Activated CD8-positive, alpha-beta memory T cell treated with anti-CD3 and anti-CD28 coated beads for 4 hours (primary cell): ENCODE measurements at regions not wholly inside any gene's neighbourhood (a gene's known extent, or its start where the extent isn't known, plus 50 kb on each side); places are given as distances from the start of the nearest gene placed in this dataset.

Experiments
- DNase-seq, 2 donors: peaks; one replicate each; pipeline ENCODE4 v3.0.0-alpha.2; 2020; ENCODE audit warnings: low read depth in 2 of 2

DNA sequence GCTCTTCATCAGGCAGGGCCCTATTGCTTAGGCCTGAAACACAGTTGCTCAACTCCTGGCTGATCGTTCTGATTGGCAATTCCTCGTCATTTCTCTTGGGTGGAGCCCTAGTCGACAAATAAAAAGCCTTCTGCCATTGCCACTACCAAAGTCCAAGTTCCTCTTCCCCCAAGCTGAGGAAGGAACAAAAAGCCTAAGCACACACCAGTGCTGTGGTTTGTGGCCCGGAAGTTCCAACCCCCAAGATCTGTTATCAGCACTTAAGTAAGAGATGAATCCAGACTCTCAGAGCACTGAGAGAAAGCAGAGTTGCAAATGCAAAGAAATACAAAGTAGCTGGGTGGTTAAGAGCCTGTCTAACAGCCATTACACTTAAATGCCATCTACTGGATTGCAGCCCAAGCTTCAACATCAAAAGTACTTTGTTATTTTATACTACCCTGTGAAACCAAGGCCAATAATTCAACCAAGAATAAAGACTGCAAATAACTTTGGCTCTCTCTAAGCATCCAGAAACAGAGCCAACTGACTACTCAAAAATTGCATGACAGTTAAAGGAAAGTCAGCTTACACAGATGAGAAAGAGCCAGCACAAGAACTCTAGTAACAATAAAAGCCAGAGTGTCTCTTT, 1024.0 kb downstream of the GRIK2 start:
- DNase-seq: no peak

DNA sequence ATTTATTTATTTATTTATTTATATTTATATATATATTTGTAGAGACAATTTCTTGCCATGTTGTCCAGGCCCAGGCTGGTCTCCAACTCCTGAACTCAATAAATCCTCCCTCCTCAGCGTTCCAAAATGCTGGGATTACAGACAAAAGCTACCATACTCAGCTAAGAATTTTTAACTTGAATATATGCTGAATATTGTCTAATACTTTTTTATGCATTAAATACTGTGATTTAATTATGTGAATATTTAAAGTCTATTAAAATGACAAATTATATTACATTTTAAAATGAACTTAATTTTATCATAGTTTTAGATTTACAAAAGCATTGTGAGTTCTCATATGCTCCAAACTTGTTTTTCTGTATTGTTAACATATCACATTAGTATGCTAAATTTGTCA, 1022.4 kb downstream of the GRIK2 start:
- DNase-seq: no peak

DNA sequence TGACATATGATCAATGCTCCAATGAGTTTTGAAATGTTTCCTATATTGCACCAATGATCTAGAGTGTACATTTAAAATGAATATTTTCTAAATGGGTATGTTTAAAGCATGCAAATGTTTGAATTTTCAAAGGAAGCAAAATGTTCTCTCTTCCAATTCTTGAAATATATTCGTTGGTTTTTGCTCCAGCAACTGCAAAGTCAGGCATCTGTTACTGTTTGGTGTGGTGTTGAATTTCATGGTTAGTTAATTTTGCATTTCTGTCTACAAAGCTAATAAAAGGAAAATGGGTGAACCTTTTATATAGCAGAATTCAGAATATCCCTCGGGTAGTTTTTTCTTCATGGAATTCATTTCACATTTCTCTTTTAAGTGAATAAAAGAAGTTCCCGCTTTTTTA, 1018.3 kb downstream of the GRIK2 start:
- DNase-seq: no peak

DNA sequence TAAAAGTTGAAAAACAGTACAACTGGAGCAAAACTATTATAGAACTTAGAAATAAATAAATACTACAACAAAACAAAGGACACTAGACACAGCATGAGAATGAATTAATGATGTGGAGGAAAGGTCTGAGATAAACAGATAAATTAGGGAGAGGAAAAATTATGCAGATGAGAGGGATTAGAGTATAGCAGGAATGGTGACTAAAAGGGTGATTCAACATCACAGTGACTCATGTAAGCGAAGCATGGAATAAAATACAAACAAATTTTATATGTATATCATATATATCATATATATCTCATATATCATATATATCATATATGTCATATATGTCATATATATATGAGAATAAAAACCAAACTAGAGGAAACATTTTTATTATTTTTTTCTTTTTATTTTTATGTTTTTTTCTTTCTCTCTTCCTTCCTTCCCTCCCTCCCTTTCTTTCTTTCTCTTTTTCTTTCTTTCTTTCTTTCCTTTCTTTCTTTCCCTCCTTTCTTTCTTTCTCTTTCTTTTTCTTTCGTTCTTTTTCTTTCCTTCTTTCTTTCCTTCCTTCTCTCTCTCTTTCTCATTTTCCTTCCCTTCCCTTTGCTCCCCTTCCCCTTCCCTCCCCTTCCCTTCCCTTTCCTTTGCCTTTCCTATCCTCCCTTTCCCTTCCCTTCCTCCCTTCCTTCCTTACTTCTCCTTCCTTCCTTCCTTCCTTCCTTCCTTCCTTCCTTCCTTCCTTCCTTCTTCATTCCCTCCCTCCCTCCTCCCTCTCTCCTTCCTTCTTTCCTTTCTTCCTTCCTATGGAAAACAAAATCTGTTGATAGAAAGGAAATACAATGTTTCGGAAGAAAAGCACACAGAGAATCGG, 1014.6 kb downstream of the GRIK2 start:
- DNase-seq: no peak

DNA sequence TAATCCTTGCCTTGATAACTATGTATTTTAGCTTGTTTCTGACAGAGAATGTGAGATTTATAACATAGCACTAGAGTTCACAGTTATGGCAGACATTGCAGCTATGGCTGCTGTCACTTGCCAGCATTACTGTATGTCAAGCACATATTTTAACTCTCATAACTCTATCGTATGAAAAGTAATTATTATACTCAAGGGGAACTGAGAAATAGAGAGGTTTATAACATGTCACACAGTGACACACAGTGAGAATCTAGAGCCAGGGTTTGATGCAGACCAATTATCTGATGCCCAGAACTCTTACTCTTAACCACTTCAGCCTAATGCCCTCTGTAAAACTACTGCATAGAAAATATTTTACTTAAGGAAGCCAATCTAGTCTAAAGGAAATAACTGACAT, 1012.4 kb downstream of the GRIK2 start:
- no peak for DNase-seq

DNA sequence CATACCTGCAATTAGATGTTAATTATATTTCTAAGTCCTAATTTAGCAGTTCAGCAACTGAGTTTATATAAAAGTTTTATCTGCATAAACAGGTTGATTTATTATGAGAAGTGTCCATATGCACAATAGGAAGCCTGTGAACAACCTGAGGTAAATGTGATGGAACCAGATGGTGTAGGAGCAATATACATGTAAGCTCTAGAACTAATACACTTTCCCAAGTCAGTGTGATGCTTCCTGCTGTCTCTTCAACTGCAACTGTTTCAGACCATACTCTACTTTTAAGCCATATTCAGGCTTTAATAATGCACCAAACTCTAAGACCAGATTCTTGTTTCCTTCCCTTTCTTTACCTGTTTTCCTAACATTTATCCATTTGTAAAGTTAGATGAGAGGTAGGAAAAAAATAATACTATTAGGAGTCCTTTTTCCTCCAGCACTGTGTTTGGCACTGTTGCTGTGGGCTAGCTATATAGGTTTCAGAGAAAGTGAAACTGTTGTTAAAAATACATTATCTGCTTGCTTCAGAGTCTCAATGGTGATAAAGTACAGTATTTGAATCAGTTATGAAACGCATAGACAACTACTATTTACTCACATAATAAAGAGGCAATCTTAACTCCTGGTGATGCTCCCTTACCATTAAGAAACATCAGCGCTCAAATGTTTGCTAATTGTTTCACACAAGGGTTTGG, 1009.3 kb downstream of the GRIK2 start:
- DNase-seq: no peak

DNA sequence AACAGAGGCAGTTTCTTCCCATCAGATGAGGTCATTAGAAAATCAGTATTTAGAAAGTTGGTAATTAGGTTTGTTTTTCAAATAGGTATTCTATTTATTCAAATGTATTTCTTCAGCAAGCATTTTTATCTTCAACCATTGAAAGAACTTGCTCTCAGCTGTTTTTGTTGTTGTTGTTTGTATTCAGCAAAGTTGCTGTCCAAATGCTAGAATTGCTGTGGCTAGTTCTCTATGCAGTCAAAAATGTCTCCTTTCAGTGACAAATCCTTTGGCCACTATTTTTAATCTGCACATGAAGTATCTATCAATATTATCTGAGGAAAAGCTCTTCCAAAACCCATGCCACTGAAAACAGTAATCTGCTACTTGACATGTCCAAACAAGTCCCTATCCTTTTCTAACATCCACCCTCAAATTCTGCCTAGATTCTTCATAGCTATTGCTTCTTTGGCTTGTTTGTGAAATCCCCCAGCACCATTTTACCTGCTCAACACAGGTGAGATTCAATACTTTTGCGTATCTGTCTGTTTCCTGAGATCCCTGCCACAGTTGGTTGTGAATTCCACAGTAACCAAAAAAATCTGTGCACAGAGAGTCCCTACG, 1005.4 kb downstream of the GRIK2 start:
- no peak for DNase-seq

DNA sequence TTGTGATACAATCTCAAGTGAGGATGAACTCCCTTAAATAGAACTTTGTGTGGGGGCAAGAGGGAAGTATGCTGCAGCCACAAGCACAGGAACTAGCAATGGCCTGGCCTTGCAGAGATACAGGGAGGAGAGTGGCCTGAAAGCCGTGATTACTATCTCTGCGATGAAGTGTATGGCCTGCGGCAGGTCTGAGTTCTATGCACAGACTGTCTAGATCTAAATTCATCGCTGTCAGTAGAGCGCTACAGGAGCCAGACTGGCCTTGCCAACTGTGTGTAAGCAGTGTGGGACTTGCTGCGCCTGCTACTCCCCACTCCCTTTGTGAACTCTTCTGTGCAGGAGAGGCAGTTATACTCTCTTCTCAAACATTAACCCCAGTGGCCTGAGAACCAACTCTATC, 997.0 kb downstream of the GRIK2 start:
- DNase-seq: no peak

DNA sequence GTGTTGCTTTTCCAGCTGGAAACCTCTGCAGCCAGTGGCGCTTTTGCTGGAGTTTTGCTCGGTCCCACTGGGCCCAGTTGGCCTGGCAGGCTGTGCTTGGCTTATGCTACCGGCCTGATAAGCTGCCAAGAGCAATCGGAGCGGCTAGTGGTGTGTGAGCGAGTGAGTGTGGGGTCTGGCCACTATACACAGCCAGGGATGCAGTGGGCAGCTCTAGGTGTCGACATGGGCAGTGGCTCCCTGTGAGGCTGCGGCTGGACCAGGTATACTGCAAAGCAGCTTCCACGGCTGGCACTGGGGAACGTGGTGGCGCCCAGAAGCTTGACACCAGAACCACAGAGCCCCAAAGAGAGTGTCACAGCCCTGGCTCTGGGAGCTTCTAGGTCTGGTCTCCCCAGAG, 996.5 kb downstream of the GRIK2 start:
- DNase-seq: no peak

DNA sequence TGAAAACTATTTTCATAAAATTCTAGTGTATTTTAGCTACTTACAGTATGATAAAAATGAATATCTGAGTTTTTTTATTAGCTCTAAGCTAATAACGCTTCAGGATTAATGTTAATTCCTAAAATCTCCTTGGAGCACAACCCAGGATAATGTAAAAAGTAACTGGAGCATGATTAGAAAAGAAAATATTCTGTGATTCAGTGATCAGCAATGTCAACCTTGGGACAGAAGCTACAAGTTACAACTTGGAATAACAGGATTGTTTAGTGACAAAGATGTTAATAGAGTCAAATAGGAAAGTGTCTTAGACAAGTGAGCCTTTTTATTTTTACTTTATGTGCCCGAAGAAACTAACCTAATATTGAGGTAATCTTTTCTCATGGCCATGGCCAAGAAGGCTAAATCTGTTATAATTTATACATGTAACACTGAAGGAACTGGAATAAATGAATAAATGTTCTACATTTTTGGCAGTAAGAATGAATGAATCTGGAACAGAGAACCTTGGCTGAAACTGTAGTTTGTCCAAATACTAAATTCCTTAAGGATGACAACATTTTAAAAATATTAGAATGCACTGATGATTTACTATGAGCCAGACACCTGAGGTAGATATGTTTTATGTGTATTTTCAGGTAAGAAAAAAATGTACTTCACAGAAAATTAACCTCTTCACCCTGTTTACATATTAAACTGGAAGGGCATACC, 994.0 kb downstream of the GRIK2 start:
- no peak for DNase-seq

DNA sequence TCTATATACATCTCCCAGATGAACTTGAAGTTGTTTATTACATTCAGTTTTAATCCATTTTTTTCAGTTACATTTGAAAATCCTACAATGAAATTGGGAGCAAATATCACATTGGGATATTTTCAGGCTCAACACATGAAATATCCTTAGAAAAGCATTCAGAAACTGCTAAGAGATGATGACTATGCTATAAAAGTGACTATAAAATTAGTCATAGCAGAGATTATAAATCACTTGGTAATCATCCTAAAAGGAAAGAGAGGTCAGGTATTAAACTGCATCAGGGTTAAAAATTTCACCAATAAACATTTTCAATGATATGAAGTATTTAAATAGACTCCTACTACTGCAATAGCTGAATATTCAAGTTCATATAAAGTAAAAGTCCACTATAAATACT, 987.7 kb downstream of the GRIK2 start:
- no peak for DNase-seq

DNA sequence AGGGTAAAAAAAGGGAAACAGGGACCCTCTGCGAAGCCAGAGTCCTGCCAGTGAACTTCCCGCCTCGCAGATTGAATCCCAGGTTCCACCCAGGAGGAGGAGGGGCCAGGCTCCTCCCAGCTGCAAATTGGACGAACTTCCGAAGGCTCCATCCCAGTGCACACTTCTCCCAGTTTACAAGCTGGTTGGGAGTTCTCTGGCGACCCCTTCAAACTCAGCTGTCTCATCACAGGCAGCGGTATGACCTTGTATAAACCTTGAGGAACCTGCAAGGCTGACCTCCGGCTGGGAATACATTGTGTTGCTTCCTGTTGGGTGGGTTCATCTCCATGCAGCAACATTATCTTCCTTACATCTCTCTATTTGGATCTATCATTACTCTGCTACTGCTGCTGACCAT, 962.7 kb downstream of the GRIK2 start:
- no peak for DNase-seq

DNA sequence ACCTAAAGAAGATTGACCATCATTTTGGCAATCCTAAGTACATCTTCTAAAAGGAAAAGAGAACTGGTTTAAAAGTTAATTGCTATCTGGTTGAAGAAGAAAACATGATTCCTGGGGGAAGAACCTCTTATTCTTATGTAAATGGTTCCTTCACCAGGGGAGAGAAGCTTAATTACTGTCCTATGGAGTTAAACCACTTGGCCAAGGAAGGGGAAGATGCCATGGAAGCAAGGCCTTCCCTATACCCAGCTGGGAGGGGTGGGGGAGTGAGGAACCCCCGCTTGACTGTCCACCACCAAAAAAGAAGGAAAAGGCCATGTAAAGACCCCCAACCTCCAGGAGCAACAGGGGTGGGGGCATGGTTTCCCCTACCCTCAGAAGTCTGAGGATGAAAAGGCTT, 962.1 kb downstream of the GRIK2 start:
- DNase-seq: no peak

DNA sequence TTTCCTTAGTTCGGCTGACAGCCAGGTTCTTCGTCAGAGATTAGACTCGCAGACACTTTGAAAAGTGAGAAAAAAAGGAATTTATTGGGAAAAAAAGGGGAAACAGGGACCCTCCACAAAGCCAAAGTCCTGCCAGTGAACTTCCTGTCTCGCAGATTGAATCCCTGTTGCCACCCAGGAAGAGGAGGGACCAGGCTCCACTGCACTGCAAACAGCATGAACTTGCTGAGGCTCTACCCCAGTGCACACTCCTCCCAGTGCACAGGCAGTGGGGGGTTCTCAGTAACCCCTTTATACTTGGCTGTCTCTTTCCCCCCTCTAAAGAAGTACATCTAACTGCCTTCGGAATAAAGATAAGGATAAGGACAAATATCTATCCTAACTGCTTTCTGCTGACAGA, 959.0 kb downstream of the GRIK2 start:
- DNase-seq: no peak

DNA sequence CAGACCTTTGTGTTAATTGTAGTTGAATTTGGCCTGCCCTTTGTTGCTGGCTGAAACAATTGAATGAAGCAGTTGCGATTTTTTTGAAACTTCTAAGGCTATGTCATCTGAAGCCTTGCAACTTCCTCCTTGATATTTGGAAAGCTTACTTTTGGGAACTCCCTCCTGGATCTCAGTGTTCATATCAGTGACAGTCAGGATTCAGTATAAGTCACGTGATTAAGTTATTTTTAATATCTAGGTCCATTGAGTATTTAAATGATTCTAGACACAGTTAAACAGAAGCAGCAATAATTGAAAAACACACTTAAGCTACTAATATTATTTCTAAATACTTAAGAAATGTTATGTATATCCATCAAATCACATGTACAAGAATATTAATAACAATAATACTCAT, 951.3 kb downstream of the GRIK2 start:
- DNase-seq: no peak

DNA sequence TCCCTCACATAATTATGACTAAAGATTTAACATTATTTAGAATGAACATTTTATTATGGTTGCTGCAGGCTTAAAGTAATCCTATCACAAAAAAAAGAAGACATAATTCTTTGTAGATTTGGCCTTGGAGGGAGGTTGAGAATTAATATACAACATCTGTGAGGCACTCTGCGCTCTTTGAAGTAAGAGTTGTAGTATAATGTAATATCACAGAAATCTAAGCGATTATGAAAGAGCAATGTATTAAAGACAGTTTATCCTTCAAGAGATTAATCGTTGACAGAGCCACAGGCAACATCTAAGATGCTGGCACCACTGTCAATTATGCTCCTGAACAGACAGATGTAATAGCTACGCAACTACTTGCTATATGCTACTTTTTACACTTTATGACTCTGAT, 946.8 kb downstream of the GRIK2 start:
- DNase-seq: no peak

DNA sequence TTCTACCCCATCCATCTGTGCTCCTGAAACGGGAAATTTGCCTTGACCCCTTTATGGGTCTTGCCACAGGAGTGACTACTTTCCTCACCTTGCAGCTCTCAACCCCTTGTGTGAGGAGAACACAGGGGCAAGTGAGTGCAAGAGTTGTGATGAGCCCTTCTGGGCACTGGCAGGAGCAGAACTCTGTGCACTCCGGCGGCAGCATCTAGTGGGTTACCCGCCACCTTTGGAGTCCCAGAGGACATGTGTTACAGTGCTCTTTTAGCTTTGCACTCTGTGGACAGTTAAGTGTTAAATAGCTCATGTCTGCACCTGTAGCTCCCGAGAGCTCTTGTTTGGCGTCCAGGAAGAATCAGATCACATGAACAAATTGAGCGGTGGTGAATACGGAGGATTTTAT, 940.2 kb downstream of the GRIK2 start:
- DNase-seq: no peak

DNA sequence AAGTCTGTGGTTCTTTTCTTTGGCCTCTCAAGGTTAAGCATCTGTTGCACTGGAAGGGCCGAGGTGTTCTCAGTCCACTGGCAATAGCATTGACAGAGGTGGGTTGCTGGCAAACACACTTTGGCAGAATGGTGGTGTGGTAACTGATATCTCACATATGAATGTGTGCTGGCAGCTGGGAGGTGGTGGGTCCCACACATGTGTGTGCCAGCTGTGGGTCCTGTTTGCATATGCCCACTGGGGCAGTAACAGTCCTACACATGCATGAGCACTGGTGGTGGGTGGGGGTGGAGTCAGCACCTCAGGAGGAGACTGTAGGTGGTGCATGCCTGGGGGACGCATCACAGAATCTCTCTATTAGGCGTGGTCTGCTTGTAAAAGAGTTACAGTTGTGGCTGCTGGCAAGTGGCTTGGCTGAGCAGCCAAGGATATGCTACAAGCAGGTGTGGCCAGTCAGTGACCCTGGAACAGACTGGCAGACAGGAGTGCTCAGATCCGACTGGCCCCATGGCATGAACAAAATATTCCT, 934.3 kb downstream of the GRIK2 start:
- DNase-seq: no peak

DNA sequence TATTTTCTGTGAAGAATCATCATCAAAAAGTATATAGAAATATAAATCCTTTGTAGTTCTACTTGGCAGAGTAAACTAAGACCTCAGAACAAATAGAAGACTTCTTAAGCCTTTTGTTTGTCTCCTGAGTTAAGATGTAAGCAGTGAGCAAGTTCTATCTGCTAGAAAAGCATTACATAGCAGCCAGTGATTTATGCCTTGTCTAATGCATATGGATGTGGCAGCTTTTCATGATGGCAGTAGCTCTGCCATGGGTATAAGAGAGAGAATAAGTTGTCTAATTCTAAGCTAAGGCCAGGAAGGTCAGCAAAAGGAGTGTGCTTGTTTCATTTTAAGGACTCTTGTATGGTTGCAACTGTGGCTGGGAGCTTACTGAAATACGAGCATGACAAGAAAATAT, 920.2 kb downstream of the GRIK2 start:
- DNase-seq: no peak

DNA sequence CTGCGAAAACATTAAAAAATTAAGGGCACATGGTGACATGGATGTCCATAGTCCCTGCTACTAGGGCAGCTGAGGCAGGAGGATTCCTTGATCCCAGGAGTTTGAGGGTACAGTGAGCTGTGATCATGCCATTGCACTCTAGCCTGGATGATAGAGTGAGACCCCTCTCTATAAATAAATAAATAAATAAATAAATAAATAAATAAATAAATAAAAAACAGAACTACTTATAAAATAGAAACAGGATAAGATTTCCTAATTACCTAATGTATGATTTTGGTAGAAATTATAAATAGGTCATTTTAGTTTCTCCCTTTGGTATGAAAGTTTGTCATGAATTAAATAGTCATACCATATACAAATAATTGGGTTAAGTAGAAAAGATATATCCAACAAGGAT, 916.2 kb downstream of the GRIK2 start:
- DNase-seq: no peak

DNA sequence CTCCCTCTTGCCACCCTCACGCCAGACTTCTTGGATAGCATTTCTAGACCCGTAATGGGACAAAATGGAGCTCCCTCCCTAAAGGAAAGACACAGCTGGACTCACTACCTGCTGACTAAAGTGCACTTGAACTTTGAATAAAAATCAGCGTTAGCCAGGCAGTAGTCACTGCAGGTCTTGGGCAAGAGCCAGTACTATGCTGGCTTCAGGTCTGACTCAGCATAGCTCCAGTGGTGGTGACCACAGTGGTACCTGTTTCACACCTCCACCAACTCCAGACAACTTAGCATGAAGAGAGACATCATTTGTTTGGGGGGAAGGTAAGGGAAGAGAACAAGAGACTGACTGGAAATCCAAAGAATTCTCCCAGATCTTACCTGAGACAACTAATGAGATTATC, 906.8 kb downstream of the GRIK2 start:
- no peak for DNase-seq

DNA sequence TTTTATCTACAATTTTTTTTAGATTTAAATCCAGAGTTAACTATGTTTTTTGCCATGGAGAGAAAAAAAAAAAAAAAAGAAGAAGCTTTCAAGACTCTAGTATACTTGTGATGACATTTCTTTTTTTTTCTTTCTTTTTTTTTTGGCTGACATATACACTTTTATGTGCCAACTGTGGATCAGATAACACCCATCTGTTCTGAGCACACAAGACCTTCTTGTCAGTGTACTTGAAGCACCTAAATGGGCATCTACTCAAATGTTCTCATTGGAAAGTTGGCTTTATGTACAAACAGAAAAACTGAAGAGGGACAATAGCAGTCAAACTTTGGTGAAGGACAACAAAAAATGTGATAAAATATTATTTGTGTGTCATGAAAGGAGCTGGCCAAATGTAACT, 904.5 kb downstream of the GRIK2 start:
- no peak for DNase-seq
